Endothelial cell of umbilical vein (primary cell): ENCODE measurements at regions not wholly inside any gene's neighbourhood (a gene's known extent, or its start where the extent isn't known, plus 50 kb on each side); places are given as distances from the start of the nearest gene placed in this dataset.

Source experiments
- BruUV-seq: library from RNA; stranded (reverse); fragments of 400-500 nt; replicated peaks from 2 replicates; lab custom pipeline; 2021; lab: Mats Ljungman, UMichigan
- CTCF ChIA-PET: fragments of 300-600, 350-600 bp; sonication (Branson Sonifier 250); formaldehyde crosslinking; loops from one replicate; lab custom pipeline; 2021; ENCODE audit warnings: antibody characterized with exemption, inconsistent platforms; lab: Charles Lee
- POLR2A ChIA-PET: fragments of 300-600, 350-600 bp; sonication (Branson Sonifier 250); formaldehyde crosslinking; loops from one replicate; lab custom pipeline; 2021; ENCODE audit warnings: antibody characterized with exemption, inconsistent platforms; lab: Charles Lee
- DNase-seq: peaks from one replicate; pipeline ENCODE4 v3.0.0-alpha.2; 2011; ENCODE audit warnings: low read depth, low spot score
- FAIRE-seq: peaks from 2 replicates; lab custom pipeline; 2011; peaks lifted over from hg19 to GRCh38; lab: Jason Lieb, UNC
- H2AFZ ChIP-seq: 2 replicates; pipeline ENCODE4 v1.6.0; 2012; ENCODE audit warnings: low read depth, low read length, control low read depth, inconsistent platforms
- H3K27ac ChIP-seq: 2 replicates; pipeline ENCODE4 v1.5.1; 2011; ENCODE audit warnings: low read depth, mild to moderate bottlenecking, control low read depth, low read length, moderate library complexity; ENCODE audit not compliant: insufficient read depth
- H3K27me3 ChIP-seq, 2 experiments: 2 replicates each; pipeline versions ENCODE4 v1.6.0 to v1.6.1; 2011; ENCODE audit warnings: low read length in 2 of 2, mixed read lengths in 1 of 2; ENCODE audit not compliant: control insufficient read depth in 2 of 2, insufficient read depth in 2 of 2
- H3K36me3 ChIP-seq, 2 experiments: 2 replicates in 1 of 2; 3 replicates in 1 of 2; pipeline ENCODE4 v1.5.1; 2011; ENCODE audit warnings: low read length in 2 of 2, mild to moderate bottlenecking in 1 of 2, moderate library complexity in 1 of 2; ENCODE audit not compliant: control insufficient read depth in 2 of 2, insufficient read depth in 2 of 2; ENCODE audit errors: extremely low read depth in 1 of 2
- H3K4me1 ChIP-seq: 3 replicates; pipeline ENCODE4 v1.5.1; 2011; ENCODE audit warnings: mild to moderate bottlenecking, low read length; ENCODE audit not compliant: control insufficient read depth, insufficient read depth; ENCODE audit errors: extremely low read depth
- H3K4me2 ChIP-seq: 2 replicates; pipeline ENCODE4 v1.6.1; 2011; ENCODE audit warnings: low read length, control low read depth, mixed read lengths; ENCODE audit not compliant: insufficient read depth
- H3K4me3 ChIP-seq, 3 experiments: fragments of 200-600 bp in 1 of 3; sonication (generic), shearing (Covaris generic) in 1 of 3; replicated peaks in 1 of 3; 2 replicates each; pipeline ENCODE4 v1.5.1; 2011 to 2016; ENCODE audit warnings: control low read depth in 3 of 3, low read length in 3 of 3, mild to moderate bottlenecking in 2 of 3, inconsistent platforms in 1 of 3, low read depth in 1 of 3, moderate library complexity in 1 of 3; ENCODE audit not compliant: insufficient read depth in 1 of 3
- H3K79me2 ChIP-seq: 2 replicates; pipeline ENCODE4 v1.6.0; 2012; ENCODE audit warnings: low read length, inconsistent platforms; ENCODE audit not compliant: control insufficient read depth, insufficient read depth
- H3K9ac ChIP-seq: replicated peaks from 2 replicates; pipeline ENCODE3; 2011; ENCODE audit warnings: low read length, control low read depth; ENCODE audit not compliant: insufficient read depth; ENCODE audit errors: extremely low read depth
- H3K9me1 ChIP-seq: replicated peaks from 3 replicates; pipeline ENCODE4 v1.6.0; 2011; ENCODE audit warnings: mild to moderate bottlenecking, low read length; ENCODE audit not compliant: control insufficient read depth, insufficient read depth; ENCODE audit errors: extremely low read depth
- H3K9me3 ChIP-seq: replicated peaks from 2 replicates; pipeline ENCODE4 v1.5.1; 2012; ENCODE audit warnings: low read length, inconsistent platforms; ENCODE audit not compliant: control insufficient read depth, insufficient read depth
- H4K20me1 ChIP-seq: replicated peaks from 2 replicates; pipeline ENCODE3; 2011; ENCODE audit warnings: mild to moderate bottlenecking, low read length; ENCODE audit not compliant: control insufficient read depth, insufficient read depth; ENCODE audit errors: extremely low read depth
- CTCF ChIP-seq, 2 donors: IDR thresholded peaks; 1 replicate in 1 of 2; 2 replicates in 1 of 2; pipeline ENCODE4 v1.5.1; 2011; ENCODE audit warnings: low read length in 2 of 2, mild to moderate bottlenecking in 2 of 2, moderate library complexity in 2 of 2, control low read depth in 1 of 2, inconsistent platforms in 1 of 2, low read depth in 1 of 2; ENCODE audit not compliant: insufficient read depth in 1 of 2; ENCODE audit errors: extremely low read depth in 1 of 2
- EZH2 ChIP-seq: IDR thresholded peaks from 2 replicates; pipeline ENCODE4 v1.6.1; 2012; ENCODE audit warnings: borderline replicate concordance, low read depth, mild to moderate bottlenecking, moderate library complexity, low read length, inconsistent platforms; ENCODE audit not compliant: severe bottlenecking
- FOS ChIP-seq: IDR thresholded peaks from 2 replicates; pipeline ENCODE4 v1.6.1; 2011; ENCODE audit warnings: mild to moderate bottlenecking, low read length, moderate library complexity, borderline replicate concordance; ENCODE audit not compliant: insufficient read depth
- GATA2 ChIP-seq: IDR thresholded peaks from 2 replicates; pipeline ENCODE4 v1.7.0; 2011; ENCODE audit warnings: low read depth, mild to moderate bottlenecking, moderate library complexity, mixed read lengths, low read length; ENCODE audit not compliant: insufficient read length, insufficient read depth
- JUN ChIP-seq: IDR thresholded peaks from 2 replicates; pipeline ENCODE4 v1.6.1; 2011; ENCODE audit warnings: borderline replicate concordance, low read depth; ENCODE audit not compliant: insufficient read length, insufficient read depth
- MAX ChIP-seq: IDR thresholded peaks from 2 replicates; pipeline ENCODE4 v1.6.1; 2011; ENCODE audit not compliant: insufficient read depth, insufficient read length
- MYC ChIP-seq: IDR thresholded peaks from one replicate; pipeline ENCODE4 v1.6.1; 2011; ENCODE audit warnings: mild to moderate bottlenecking, low read depth, low read length
- POLR2A ChIP-seq: IDR thresholded peaks from 2 replicates; pipeline ENCODE4 v1.6.1; 2012; ENCODE audit warnings: low read depth, mild to moderate bottlenecking, control low read depth, low read length
- POLR2AphosphoS5 ChIP-seq: IDR thresholded peaks from 2 replicates; pipeline ENCODE4 v1.6.1; 2012; ENCODE audit warnings: low read depth, mild to moderate bottlenecking, control low read depth, low read length, moderate library complexity; ENCODE audit not compliant: insufficient read depth
- dilution Hi-C: fragments of 300-500 bp; cut with MboI; formaldehyde crosslinking; loops from one replicate; pipeline ENCODE4 v1.15.0; 2019; ENCODE audit warnings: low sequenced_read_pairs; ENCODE audit not compliant: extremely low pct_ligation_motif_present
- intact Hi-C: fragments of 100-400 bp; cut with micrococcal nuclease; formaldehyde crosslinking; loops from one replicate; pipeline ENCODE4 v1.10.0; 2022

GRCh38 chr5:88653471-88653870 is 229.5 kb downstream of the MEF2C start:
- CTCF ChIA-PET, result interaction anchor here (0.9 kb wide), 1 partner anchor 872 kb away, joined by 3 read pairs; no protein-coding TSS in a partner anchor
- POLR2A ChIA-PET, result no interaction called here
- DNase-seq (no peak), FAIRE-seq (no peak)
- no peak overlapping the region for H3K4me3 ChIP-seq
- no peak overlapping the region for H3K4me2 ChIP-seq
- no peak overlapping the region for H3K9ac ChIP-seq
- intact Hi-C loops (no loop called here), dilution Hi-C loops (no loop called here)
- TF ChIP-seq POLR2AphosphoS5, result no peak
- TF ChIP-seq EZH2, result no peak
- no peak for TF ChIP-seq JUN
- no peak for TF ChIP-seq CTCF (IDR thresholded peaks at IDR 0.05; ENCODE audit: extremely low read depth in 1 of 2, insufficient read depth in 1 of 2, low read depth in 1 of 2, low read length in 2 of 2)
- no peak for TF ChIP-seq MAX
- no peak for TF ChIP-seq GATA2
- no peak for TF ChIP-seq MYC
- TF ChIP-seq POLR2A, result no peak
- TF ChIP-seq FOS, result no peak
- no peaks in the 10 kb centered on the region for H3K79me2 ChIP-seq
- no TSS peak for BruUV-seq
- no peaks in the 10 kb centered on the region for H3K4me1 ChIP-seq
- no peak overlapping the region for H2AFZ ChIP-seq
- H3K27ac ChIP-seq, result no peak overlapping the region
- H3K27me3 ChIP-seq, result peaks cover 11 to 26% of the 10 kb centered on the region in 2 experiments
- H3K9me3 ChIP-seq, result no peaks in the 10 kb centered on the region
- no peaks in the 10 kb centered on the region for H3K9me1 ChIP-seq
- H3K36me3 ChIP-seq, result no peaks in the 10 kb centered on the region
- no peaks in the 10 kb centered on the region for H4K20me1 ChIP-seq
